Smooth muscle cell of the brain vasculature (primary cell): ENCODE measurements at regions not wholly inside any gene's neighbourhood (a gene's known extent, or its start where the extent isn't known, plus 50 kb on each side); places are given as distances from the start of the nearest gene placed in this dataset.
"Not testable (repeated sequence)": the region's sequence is repeated elsewhere in the genome, so short reads cannot be mapped to it uniquely, and the experiment has no call there.

Experiments used
- DNase-seq: peaks from one replicate; pipeline ENCODE4 v3.0.0-alpha.2; 2012; ENCODE audit warnings: low read depth, low spot score

DNA sequence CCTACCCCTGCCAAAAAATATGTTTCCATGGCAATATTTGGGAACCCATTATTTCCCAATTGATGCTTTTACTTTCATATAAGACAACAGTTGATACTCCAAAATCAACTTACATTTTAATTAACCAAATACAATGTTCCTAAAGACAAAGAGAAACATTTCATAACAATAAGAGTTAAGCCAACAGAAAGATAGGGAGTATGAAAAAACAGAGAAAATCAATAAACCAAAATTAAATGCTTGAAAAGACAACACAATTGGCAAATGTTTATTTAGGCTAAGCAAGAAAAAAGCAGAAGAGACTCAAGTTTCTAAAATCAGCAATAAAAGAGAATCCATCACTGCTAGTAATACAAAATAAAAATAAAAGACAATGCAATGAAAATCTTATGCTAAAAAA is 123.1 kb upstream of the VPREB1 start:
- no peak for DNase-seq

DNA sequence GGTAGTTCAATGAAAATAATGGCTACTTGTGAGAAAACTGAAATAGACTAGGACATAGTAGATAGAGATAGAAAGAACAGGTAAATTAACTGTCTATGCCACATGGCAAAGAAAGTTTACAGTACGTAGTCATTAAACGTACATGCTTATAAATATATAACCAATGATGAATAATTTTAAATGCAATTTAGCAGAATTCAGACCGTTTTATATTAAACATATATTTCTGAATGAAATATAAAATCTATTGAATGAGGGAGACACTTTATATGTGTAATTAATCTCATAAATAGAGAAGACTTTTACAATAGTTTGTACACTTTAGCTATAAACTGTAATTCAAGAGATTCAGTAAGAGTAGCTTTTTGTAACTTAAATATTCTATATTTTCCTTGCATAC is 124.4 kb upstream of the VPREB1 start:
- no peak for DNase-seq

DNA sequence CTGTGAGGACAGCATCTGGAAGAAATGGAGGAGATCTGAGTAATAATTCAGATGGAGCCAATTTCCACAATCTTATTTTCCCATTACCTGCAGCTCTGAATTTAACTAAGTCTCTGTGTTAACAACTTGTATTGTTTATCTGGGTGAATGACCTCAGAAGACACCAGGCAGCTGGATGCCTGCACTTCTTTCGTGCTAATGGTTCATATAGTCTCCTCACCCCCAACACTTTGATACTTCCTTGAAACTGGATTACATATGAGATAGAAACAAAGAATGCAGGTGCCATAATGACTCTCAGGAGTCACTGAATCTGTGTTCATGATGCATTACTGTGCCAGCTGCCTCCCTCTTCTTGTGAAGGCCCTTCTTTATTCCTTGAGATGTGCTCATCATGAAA is 125.6 kb upstream of the VPREB1 start:
- DNase-seq, result no peak

DNA sequence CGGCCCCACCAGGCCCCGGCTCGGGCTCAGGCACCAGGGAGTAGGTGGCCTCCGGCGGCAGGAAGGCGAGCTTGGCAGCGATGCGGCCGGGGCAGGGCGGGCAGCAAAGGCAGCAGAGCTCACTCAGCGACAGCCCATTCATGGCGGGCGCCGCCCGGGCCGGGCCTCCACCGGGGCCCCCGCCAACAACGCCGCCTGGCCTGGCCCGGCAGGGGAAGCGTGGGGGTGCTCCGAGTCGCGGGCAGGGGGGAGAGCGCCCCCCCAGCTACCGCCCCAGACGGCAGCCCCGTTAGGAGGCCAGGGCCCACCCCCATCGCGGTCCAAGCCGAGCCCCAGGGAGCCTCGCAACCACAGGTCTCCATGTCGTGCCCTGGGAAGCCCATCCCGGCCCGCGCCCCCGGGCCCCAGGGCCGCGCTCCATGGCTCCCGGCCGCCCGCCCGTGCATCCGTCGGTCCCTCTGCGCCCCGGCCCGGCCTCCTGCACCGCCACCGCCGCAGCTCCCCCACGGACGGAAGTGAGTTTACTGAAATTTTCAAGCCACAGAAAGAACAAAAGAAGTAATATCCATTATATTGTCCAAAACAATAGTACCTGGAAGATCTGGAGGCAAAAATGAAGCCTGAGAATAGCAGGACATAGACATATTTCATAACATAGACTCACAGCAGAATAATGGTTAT is 126.6 kb upstream of the VPREB1 start:
- DNase-seq, result not testable (repeated sequence)

DNA sequence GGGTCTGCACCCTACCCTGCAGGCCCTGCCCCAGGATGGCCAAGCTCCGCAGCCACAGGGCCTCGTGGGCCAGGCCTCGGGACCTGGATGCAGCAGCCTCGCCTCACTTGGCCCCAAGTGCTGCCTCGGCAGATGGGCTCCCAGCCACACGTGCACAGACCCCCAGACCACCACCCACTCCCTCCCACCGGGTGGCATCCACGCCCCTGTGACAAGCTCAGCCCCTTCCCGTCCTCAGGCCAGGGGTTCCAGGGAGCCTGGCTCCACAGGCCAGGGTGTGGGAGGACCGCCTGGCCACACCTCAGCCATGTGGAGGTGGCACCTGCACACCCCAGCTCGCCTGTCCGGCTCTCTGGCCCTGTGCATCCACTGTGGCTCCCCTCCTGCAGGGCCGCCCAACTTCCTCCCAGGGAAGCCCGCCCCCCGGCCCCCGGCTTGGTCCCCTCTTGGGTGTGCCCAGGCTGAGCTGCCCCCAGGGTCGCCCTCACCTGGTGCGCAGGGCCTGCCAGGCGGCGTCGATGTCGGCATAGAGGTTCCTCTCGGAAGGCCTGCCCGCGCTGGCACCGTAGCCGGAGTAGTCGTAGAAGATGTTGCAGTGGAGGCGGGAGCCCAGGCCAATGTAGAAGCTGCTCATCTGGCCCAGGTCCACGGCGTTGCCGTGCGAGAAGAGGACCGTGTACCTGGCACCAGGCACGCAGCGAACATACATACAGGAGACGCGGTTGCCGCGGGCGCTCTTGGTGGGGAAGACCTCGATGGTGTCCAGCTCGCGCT is 127.4 kb upstream of the VPREB1 start:
- not testable (repeated sequence) for DNase-seq

DNA sequence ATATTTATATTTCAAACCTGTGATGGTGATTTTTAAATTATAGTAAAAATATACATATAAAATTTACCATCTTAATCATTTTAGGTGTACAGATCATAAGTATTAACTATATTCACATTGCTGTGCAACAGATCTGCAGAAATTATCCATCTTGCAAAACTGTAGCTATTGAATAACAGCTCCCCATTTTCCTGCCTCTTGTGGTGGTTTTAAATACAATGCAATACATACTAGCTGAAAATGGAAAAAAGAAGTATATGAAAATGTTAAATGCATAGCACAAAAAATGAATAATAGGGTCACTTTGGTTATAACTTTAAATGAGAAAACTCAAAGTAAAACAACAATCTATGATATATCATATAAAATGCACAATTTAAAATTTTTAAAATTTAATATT is 130.9 kb upstream of the VPREB1 start:
- DNase-seq, result no peak

DNA sequence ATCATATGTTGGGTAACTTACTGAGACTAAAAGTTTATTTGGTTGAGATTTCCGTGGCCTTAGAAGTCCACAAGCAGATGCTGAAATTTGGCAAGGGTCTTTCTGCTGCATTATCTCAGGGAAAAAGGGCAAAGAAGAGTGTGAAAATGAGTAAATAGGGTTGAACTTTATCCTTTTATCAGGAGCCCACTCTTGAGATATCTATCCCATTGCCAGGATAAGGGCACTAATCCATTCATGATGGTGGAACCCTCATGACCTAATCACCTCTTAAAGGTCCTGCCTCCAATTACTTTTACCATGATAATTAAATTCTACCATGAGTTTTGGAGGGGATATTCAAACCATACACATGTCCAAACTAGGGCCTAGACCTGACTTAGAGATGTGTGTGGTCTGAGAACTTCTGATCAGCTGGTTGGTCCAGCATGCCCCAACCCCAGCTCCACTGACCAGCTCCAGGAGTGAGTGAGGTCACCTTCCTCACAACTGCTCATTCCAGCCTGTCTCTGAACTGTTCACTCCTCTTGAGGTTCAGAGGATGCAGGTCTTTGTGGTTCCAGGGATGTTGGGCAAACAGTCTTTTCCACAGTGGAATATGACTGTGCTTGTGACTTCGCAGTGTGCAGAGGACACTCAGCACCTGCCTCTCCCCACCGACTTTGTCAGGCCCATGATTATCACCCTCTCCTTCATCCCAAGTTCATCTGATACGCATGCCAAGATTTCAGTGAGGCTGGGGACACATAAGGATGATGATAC is 130.1 kb upstream of the TOP3B start:
- no peak for DNase-seq

DNA sequence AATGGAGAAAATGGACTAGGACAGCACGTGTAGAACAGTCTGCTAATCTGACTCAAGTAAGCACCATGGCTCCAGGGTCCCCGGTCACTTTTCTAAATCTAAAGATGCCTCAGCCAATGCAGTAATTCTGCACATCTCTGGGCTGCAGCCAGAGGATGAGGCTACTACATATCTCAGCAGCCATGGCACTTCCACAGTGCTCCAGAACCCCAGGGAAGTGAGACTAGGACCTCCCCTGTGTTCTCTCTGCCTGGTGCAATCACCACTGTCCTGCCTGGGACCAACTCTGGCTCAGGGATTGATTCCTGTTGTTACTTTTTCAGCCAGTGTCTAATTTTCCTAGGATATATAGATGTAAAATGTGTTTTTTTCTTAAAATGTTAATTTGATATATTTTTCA is 129.4 kb upstream of the TOP3B start:
- DNase-seq, result no peak

DNA sequence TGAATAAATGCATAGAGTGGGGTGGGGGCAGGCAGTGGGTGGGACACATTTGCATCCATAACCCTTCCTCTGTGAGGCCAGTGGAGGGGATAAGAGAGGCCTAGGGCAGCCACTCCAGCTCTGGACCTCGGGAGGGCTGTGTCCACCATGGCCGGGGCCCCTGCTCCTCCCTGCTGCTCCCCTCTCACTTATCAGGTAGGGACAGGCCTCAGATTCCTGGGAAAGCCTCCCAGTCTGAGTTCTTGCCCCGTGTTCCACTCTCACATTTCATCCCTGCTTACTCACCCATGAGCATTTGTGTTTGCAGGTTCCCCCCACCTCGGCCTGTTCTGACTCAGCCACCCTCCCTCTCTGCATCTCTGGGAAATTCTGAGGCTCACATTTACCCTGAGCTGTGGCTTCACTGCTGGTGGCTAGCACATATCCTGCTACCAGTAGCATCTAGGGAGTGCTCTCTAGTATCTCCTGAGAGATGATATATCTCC is 128.7 kb upstream of the TOP3B start:
- DNase-seq, result no peak

DNA sequence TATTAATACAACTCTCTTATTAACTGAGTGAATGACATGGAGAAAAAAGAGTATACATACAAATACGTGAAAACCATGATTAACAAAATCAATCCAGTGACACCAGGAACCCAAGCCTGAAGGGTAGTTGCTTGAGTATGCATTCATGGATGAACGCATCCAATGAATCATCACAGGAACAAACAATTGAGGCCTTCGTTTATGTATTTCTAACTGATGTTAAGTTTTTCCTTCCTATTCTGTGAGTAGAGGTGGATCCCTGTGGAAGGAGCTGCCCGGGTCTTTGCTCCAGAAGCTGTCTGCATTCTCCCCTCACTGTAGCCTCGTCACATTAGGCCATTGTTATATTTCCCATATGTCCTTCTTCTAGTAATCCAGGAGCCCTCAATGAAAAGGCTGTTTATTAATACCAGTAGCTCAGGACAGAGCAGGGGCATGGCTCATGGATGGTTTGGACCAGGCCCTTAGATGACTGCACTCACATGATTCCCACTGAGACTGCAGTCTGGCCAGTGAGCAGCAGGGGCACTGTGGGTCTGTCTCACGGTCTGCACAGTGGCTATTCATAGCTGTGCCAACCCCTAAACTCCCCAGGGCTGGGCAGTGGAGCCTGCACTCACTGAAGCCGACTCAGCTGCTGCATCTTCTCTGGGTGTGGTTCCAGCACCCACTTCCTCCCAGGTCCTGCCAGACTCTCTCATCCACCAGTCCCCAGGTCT is 128.1 kb upstream of the TOP3B start:
- DNase-seq, result peak; percentile 20

DNA sequence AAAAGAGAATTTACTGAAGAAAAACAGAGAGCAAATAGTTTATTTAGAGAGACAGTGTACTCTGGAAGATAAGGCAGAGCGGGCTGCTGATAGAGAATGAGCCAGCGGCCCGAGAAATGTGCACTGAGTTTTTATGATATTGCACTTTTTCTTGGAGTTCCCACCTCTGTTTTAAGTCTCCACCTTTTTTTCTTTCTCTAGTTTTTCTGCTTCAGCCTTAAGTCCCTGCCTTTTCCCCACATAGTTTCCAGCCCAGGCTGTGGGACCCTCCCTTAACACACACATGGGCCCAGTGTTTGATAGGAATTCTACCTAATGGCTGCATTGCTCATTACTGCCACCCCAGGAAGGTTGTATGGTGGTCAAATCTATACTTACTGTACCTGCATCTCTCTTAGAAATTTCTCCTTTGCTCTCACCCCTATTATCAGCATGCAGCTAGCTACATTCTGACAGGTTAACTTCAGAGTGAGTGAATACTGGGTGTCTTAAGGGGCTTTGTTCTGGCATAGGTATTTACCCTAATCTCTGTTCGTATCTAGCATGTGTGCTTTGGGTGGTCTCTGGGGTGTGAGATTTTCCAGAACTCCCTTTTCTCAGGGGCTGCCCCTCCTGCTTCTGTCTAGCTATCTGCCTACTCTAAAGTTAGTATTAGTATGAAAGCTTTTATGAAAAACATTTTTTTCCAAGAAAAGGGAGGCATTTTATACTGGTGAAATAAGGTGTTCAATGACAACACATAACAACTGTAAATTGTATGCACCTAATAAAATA is 127.3 kb upstream of the TOP3B start:
- no peak for DNase-seq

DNA sequence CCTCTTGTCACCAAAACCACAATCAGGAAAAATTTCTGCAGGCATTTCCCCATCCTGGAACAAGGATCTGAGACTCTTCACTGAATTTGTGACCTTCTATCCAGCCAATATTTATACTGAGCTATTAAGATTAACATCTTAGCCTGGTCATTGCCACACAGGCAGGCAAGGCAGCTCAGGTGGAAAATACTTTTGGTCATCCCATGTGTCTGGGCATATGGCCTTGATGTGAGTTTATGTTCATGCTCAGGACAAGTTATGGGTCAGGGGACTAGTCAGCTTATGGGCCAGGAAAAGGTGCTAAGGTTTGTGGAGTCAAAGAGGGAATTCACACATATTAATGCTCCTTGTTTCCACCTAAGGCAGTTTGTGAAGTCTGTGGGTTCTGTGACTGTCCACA is 124.3 kb upstream of the TOP3B start:
- no peak for DNase-seq

DNA sequence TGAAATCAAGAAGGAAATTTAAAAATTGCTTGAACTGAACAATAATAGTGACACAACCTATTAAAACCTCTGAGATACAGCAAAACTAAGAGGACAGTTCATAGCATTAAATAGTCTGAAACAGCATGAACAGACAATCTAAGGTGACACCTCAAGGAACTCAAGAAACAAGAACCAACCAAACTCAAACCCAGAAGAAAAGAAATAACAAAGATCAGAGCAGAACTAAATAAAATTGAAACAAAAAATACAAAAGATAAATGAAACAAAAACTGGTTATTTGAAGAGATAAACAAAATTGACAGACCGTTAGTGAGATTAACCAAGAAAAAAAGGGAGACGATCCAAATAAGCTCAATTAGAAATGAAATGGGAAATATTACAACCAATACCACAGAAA is 122.8 kb upstream of the TOP3B start:
- no peak for DNase-seq

DNA sequence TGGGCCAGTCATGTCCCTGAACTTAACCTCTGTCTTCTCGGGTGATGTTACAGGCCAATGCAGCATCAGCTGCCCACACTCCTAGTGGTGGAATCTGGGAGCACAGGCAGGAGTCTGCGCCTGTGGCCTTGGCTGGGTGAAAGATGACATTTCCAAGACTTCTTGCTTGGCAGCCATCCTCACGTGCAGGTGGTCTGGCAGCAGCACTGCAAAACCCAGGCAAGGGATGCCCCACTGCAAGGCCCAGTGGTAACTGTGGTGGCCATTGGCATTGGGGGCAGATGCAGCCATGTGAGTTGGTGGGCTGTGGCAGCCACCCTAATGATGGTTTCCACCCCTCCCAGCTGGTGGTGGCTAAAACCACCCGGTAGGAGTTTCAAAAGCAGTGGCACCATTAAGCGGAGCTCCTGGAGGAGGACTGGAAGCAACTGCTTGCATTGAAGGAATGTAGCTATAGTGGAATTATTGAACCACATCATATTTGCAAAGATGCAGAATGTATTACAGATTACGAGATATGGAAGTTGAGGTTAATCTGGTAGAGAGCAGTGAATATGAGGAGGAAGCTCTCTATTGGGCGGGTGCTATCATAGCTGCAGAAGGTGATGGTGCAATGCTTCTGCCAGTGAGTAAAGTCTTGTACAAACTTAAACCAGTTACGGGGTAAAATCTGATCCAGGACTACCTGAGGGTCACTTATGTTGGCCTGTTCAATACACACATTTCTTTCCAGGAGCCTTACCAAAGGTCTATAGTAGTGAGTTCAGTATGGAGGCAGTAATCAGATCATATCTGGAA is 120.7 kb upstream of the TOP3B start:
- no peak for DNase-seq

DNA sequence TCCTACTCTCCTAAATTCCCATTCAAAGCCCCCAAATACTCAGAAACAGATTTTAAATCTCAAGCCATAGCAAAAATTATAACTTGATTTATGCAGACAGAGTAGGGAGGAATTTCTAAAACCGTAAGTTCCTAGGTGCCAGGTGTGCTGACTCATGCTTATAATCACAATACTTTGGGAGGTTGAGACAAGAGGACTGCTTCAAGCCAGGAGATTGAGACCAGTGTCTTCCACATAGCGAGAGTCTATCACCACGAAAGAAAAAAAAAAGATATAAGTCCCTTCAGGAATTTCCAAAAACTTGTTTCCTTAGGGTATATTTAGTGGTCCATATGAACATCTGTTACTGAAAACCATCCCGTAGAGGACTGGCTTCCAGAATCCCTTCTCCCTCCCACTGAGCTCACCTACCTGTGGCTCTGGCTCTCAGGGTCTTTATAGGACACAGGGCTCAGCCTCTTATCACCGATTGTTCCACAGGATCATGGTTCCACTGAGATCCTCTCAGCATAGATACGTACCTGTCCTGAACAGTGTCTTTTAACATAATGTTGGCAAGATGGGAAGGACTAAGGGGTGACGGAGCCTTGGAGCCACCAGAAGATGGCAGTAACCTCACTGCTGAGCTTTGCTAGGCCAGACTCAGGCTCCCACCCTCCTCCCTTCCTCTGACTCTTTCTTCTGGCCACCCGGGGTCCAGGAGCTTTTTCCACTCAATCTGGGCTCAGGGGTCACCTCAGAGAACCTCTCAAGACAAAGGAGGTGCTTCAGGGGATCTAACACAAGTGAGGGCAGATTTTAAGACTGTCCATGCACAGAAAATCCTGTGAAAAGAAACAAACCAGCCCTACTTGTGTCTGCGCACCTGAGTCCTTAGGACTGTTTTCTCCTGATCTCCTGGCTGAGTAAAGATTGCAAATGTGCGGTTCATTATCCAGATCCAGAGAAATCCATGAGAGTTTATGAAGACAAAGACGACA is 117.5 kb upstream of the TOP3B start:
- no peak for DNase-seq

DNA sequence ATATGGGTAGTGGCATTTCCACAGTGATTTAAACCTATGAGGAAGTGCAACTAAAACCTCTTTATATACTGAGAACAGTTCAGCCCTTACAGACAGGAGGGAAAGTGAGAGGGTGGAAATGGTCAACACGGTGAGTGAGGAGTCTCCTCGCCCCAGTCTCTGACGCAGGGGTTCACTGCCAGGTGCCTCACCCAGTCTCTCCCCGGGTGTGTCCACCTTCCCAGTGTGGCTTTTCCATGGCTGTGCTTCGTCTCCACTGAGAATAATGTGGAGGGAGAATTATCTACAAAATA is 116.6 kb upstream of the TOP3B start:
- DNase-seq, result no peak

DNA sequence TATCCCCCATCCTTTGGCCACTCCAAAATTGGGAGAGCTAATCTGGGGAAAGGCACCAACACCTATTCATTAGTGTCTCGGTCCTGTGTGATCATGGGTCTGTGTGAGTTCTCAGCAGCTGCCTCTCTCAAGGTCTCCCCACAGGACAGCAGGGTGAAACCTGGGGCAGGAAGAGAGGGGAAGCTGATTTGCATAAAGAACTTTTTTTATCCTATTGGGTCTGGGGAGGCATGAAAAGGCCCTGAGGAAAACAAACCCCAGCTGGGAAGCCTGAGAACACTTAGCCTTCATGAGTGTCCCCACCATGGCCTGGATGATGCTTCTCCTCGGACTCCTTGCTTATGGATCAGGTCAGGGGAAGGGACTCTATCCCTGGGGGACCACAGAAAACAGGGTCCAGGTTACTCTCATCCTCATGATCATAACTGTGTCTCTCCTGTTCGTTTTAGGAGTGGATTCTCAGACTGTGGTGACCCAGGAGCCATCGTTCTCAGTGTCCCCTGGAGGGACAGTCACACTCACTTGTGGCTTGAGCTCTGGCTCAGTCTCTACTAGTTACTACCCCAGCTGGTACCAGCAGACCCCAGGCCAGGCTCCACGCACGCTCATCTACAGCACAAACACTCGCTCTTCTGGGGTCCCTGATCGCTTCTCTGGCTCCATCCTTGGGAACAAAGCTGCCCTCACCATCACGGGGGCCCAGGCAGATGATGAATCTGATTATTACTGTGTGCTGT is 116.0 kb upstream of the TOP3B start:
- no peak for DNase-seq

DNA sequence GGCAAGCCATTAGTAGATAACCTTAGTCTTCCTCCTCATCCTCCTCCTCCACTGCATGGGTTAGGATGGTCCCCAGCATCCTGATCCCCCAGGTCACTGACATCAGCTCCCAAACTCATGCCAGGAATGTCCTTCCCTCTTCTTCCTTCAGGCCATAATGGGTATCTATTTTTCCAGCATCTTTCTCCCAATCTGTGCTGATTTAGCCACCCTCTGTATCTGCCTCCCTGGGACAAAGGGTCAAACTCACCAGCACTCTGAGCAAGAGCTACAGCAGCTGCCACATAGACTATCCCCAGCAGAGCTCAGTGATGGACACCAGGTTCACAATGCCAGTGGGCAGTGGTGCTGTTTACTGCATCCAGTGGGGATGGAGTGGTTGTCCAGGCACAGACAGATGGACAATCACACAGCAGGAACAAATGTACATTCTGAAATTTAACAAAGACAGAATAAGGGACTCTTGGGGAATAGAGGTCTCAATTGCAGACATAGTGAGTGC is 115.2 kb upstream of the TOP3B start:
- DNase-seq, result no peak
